Panc1 (cell line): ENCODE measurements at regions not wholly inside any gene's neighbourhood (a gene's known extent, or its start where the extent isn't known, plus 50 kb on each side); places are given as distances from the start of the nearest gene placed in this dataset.
A peak's percentile ranks its signal among the peaks of the same experiment; 100 is the strongest.

Experiments
- ATAC-seq: fragments of 200-7000 bp; cut with Tn5 transposase; 2 replicates; pipeline ENCODE4 v1.9.1; 2020; ENCODE audit warnings: mild to moderate bottlenecking, moderate library complexity
- BruUV-seq: library from RNA; stranded (reverse); fragments of 400-500 nt; replicated peaks from 2 replicates; lab custom pipeline; 2021; lab: Mats Ljungman, UMichigan
- CTCF ChIA-PET: fragments of 300-600 bp; sonication (Branson Sonifier 250); formaldehyde crosslinking; loops from one replicate; lab custom pipeline; 2022; ENCODE audit warnings: antibody characterized with exemption; lab: Charles Lee
- POLR2A ChIA-PET: fragments of 300-600 bp; sonication (Branson Sonifier 250); formaldehyde crosslinking; loops from one replicate; lab custom pipeline; 2022; ENCODE audit warnings: antibody characterized with exemption; lab: Charles Lee
- DNase-seq: peaks from one replicate; pipeline ENCODE4 v3.0.0-alpha.2; 2010; ENCODE audit warnings: low read depth, low spot score
- H3K27ac ChIP-seq: 2 replicates; pipeline ENCODE4 v1.5.1; 2011; ENCODE audit warnings: mild to moderate bottlenecking, low read length, inconsistent platforms
- H3K27me3 ChIP-seq: fragments of 200-500 bp; sonication (Bioruptor generic); 2 replicates; pipeline ENCODE4 v1.6.0; 2014; ENCODE audit warnings: low read length, inconsistent platforms; ENCODE audit not compliant: control insufficient read depth, insufficient read depth
- H3K36me3 ChIP-seq: fragments of 200-500 bp; sonication (Bioruptor generic); 2 replicates; pipeline ENCODE4 v1.5.1; 2014; ENCODE audit warnings: inconsistent platforms, mild to moderate bottlenecking, low read length, moderate library complexity; ENCODE audit not compliant: control insufficient read depth, insufficient read depth
- H3K4me1 ChIP-seq: 2 replicates; pipeline ENCODE4 v1.5.1; 2011; ENCODE audit warnings: inconsistent platforms, mild to moderate bottlenecking, low read length, moderate library complexity; ENCODE audit not compliant: control insufficient read depth, insufficient read depth
- H3K4me3 ChIP-seq, 2 experiments: 2 replicates each; pipeline ENCODE4 v1.5.1; 2011 to 2012; ENCODE audit warnings: low read depth in 2 of 2, low read length in 2 of 2, mild to moderate bottlenecking in 2 of 2, inconsistent platforms in 1 of 2, moderate library complexity in 1 of 2
- H3K9me3 ChIP-seq: fragments of 200-500 bp; sonication (Bioruptor generic); 2 replicates; pipeline ENCODE4 v1.5.1; 2014; ENCODE audit warnings: low read depth, mild to moderate bottlenecking, inconsistent platforms, low read length, moderate library complexity; ENCODE audit not compliant: control insufficient read depth, insufficient read depth
- POLR2AphosphoS5 ChIP-seq: IDR thresholded peaks from 2 replicates; pipeline ENCODE4 v1.6.1; 2012; ENCODE audit warnings: mild to moderate bottlenecking, low read depth, low read length, moderate library complexity
- SIN3A ChIP-seq: IDR thresholded peaks from 2 replicates; pipeline ENCODE4 v1.6.1; 2012; ENCODE audit warnings: low read depth, mild to moderate bottlenecking, low read length, moderate library complexity, borderline replicate concordance; ENCODE audit not compliant: insufficient read depth
- TCF7L2 ChIP-seq: IDR thresholded peaks from 2 replicates; pipeline ENCODE4 v1.6.1; 2011; ENCODE audit warnings: mild to moderate bottlenecking, low read depth, low read length, inconsistent platforms
- in situ Hi-C: cut with HindIII; loops from 2 replicates; pipeline ENCODE4 v1.10.0; 2016; ENCODE audit warnings: low sequenced_read_pairs, low pct_unique_long_range_greater_than_20kb
- intact Hi-C: fragments of 100-400 bp; cut with micrococcal nuclease; formaldehyde crosslinking; loops from one replicate; pipeline ENCODE4 v1.10.0; 2022; ENCODE audit not compliant: unreplicated experiment
- TF ChIP-seq, protein P1 (sequence below), 2 experiments: IDR thresholded peaks; 2 replicates each; pipeline ENCODE4 v1.6.1; 2011 to 2012; ENCODE audit warnings: low read depth in 2 of 2, control low read depth in 1 of 2, low read length in 1 of 2, mild to moderate bottlenecking in 1 of 2, moderate library complexity in 1 of 2; ENCODE audit not compliant: insufficient read depth in 1 of 2
- TF ChIP-seq, protein P2 (sequence below): fragments of 450-650 bp; IDR thresholded peaks from 2 replicates; pipeline ENCODE4 v1.5.1; 2017; ENCODE audit warnings: mild to moderate bottlenecking

DNA sequence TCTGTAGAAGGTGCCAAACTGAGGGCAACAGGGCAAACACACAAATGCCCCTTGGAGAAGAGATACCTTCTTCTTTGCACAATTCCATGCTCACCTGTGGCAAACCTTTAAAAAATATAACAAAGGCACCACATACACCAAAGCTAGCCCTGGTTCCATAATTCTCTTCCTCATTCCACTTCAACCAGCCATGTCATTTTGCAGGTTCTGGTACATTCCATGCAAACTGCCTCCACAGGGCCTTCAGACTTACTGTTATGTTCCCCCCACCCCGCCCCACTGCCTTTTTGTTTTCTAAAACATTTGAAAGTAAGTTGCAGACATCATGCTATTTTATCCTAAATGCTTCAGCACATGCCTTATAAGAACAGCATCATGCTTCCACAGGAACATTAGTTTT, 269.0 kb downstream of the NSUN3 start:
- TF ChIP-seq POLR2AphosphoS5, result no peak
- no peak for TF ChIP-seq TCF7L2
- TF ChIP-seq, protein P1, sequence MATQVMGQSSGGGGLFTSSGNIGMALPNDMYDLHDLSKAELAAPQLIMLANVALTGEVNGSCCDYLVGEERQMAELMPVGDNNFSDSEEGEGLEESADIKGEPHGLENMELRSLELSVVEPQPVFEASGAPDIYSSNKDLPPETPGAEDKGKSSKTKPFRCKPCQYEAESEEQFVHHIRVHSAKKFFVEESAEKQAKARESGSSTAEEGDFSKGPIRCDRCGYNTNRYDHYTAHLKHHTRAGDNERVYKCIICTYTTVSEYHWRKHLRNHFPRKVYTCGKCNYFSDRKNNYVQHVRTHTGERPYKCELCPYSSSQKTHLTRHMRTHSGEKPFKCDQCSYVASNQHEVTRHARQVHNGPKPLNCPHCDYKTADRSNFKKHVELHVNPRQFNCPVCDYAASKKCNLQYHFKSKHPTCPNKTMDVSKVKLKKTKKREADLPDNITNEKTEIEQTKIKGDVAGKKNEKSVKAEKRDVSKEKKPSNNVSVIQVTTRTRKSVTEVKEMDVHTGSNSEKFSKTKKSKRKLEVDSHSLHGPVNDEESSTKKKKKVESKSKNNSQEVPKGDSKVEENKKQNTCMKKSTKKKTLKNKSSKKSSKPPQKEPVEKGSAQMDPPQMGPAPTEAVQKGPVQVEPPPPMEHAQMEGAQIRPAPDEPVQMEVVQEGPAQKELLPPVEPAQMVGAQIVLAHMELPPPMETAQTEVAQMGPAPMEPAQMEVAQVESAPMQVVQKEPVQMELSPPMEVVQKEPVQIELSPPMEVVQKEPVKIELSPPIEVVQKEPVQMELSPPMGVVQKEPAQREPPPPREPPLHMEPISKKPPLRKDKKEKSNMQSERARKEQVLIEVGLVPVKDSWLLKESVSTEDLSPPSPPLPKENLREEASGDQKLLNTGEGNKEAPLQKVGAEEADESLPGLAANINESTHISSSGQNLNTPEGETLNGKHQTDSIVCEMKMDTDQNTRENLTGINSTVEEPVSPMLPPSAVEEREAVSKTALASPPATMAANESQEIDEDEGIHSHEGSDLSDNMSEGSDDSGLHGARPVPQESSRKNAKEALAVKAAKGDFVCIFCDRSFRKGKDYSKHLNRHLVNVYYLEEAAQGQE (IDR thresholded peaks at IDR 0.05; ENCODE audit: insufficient read depth in 1 of 2, low read depth in 2 of 2, low read length in 1 of 2), result no peak
- TF ChIP-seq SIN3A, result no peak
- TF ChIP-seq, protein P2, sequence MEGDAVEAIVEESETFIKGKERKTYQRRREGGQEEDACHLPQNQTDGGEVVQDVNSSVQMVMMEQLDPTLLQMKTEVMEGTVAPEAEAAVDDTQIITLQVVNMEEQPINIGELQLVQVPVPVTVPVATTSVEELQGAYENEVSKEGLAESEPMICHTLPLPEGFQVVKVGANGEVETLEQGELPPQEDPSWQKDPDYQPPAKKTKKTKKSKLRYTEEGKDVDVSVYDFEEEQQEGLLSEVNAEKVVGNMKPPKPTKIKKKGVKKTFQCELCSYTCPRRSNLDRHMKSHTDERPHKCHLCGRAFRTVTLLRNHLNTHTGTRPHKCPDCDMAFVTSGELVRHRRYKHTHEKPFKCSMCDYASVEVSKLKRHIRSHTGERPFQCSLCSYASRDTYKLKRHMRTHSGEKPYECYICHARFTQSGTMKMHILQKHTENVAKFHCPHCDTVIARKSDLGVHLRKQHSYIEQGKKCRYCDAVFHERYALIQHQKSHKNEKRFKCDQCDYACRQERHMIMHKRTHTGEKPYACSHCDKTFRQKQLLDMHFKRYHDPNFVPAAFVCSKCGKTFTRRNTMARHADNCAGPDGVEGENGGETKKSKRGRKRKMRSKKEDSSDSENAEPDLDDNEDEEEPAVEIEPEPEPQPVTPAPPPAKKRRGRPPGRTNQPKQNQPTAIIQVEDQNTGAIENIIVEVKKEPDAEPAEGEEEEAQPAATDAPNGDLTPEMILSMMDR, result no peak
- H3K27ac ChIP-seq, result no peak overlapping the region
- DNase-seq (no peak), ATAC-seq (no peak)
- ChIA-PET CTCF (no interaction called here), POLR2A (no interaction called here)
- intact Hi-C loops, result loop anchor here (10.0 kb wide), 1 partner anchor 87 kb away; no protein-coding TSS in a partner anchor
- in situ Hi-C loops, result no loop called here
- H3K4me3 ChIP-seq, result no peak overlapping the region
- no peaks in the 10 kb centered on the region for H3K9me3 ChIP-seq
- no peaks in the 10 kb centered on the region for H3K27me3 ChIP-seq
- H3K4me1 ChIP-seq, result no peaks in the 10 kb centered on the region
- no TSS peak for BruUV-seq
- H3K36me3 ChIP-seq, result no peaks in the 10 kb centered on the region

GRCh38 chr3:94336046-94336753, 273.3 kb downstream of the NSUN3 start:
- intact Hi-C loops, result loop anchor here (10.0 kb wide), 1 partner anchor 91 kb away; no protein-coding TSS in a partner anchor
- ChIA-PET CTCF (interaction anchor here (0.7 kb wide), 1 partner anchor 27 kb away, joined by 3 read pairs; no protein-coding TSS in a partner anchor), POLR2A (no interaction called here)
- H3K4me3 ChIP-seq, result no peak overlapping the region
- in situ Hi-C loops, result no loop called here
- no peaks in the 10 kb centered on the region for H3K36me3 ChIP-seq
- no peaks in the 10 kb centered on the region for H3K27me3 ChIP-seq
- TF ChIP-seq, protein P2, result peak; percentile 47
- TF ChIP-seq, protein P1 (IDR thresholded peaks at IDR 0.05; ENCODE audit: insufficient read depth in 1 of 2, low read depth in 2 of 2, low read length in 1 of 2), result no peak
- ATAC-seq, result peak; percentile 76; the same call in 1 of the 2 replicates
- H3K4me1 ChIP-seq, result no peaks in the 10 kb centered on the region
- H3K9me3 ChIP-seq, result no peaks in the 10 kb centered on the region
- H3K27ac ChIP-seq, result no peak overlapping the region
- BruUV-seq, result no TSS peak
- DNase-seq, result peak; percentile 15
